Psoas muscle (tissue), 7 donors: ENCODE measurements at regions not wholly inside any gene's neighbourhood (a gene's known extent, or its start where the extent isn't known, plus 50 kb on each side); places are given as distances from the start of the nearest gene placed in this dataset.
"Not testable (repeated sequence)": the region's sequence is repeated elsewhere in the genome, so short reads cannot be mapped to it uniquely, and the experiment has no call there.

Experiments used
- ATAC-seq, 4 donors: fragments of 200-7000 bp; cut with Tn5 transposase; one replicate each; pipeline ENCODE4 v1.9.1; 2020; ENCODE audit warnings: moderate library complexity in 3 of 4, mild to moderate bottlenecking in 2 of 4
- DNase-seq, 2 donors: peaks; one replicate each; pipeline ENCODE4 v3.0.0-alpha.2; 2020
- H3K27ac ChIP-seq: fragments of 200-600 bp; one replicate; pipeline ENCODE4 v1.8.0; 2022
- H3K27me3 ChIP-seq, 3 donors: fragments of 200-600 bp in 1 of 3; one replicate each; pipeline versions ENCODE4 v1.6.1 to v1.8.0; 2013 to 2022; ENCODE audit warnings: low read length in 2 of 3, mild to moderate bottlenecking in 2 of 3, moderate library complexity in 1 of 3; ENCODE audit not compliant: insufficient read depth in 3 of 3
- H3K36me3 ChIP-seq, 2 donors: fragments of 200-600 bp in 1 of 2; one replicate each; pipeline versions ENCODE4 v1.6.1 to v1.8.0; 2013 to 2022; ENCODE audit warnings: low read depth in 1 of 2, mild to moderate bottlenecking in 1 of 2, moderate library complexity in 1 of 2; ENCODE audit not compliant: insufficient read depth in 1 of 2
- H3K4me1 ChIP-seq: fragments of 200-600 bp; one replicate; pipeline ENCODE4 v1.8.0; 2022
- H3K4me3 ChIP-seq: fragments of 200-600 bp; one replicate; pipeline ENCODE4 v1.8.0; 2022; ENCODE audit warnings: mild to moderate bottlenecking
- H3K9me3 ChIP-seq: fragments of 200-600 bp; one replicate; pipeline ENCODE4 v1.8.0; 2022
- CTCF ChIP-seq: fragments of 200-600 bp; IDR thresholded peaks from one replicate; pipeline ENCODE4 v1.8.0; 2022; ENCODE audit warnings: antibody characterized with exemption
- WGBS, 3 donors: extraction: QIAGEN DNeasy Blood & Tissue Kit; methylation state at CpG; one replicate each; pipeline versions ENCODE4 v1.1.6 to v1.1.7; 2013; 5-methylcytosine and 5-hydroxymethylcytosine counted together
- intact Hi-C, 2 donors: fragments of 100-400 bp; cut with DNase I; formaldehyde crosslinking; loops; one replicate each; pipeline versions ENCODE4 v1.11.0 to v1.14.2; 2022
- donor health status: healthy with polysubstance abuse.
- donor health status: DM: no; HTN: no; CAD: no; lungs with moderate emphysema.
- donor health status: Bipolar disorder and iron deficiency.
- donor health status: healthy.
- donor health status: DM: yes; HTN: yes; CAD: no.
- donor health status: DM: no; HTN: no; CAD: no.
- donor health status: DM: yes; HTN: yes; CAD: no.

GRCh38 chr1:166489670-166490436 is 323.1 kb upstream of the FAM78B start:
- Histone ChIP-seq H3K27ac (peak overlapping the region; percentile 63), H3K27me3 (no peaks in the 10 kb centered on the region), H3K9me3 (no peaks in the 10 kb centered on the region), H3K36me3 (no peaks in the 10 kb centered on the region), H3K4me3 (peak overlapping the region; percentile 60), H3K4me1 (no peaks in the 10 kb centered on the region)
- 66 to 76% (median 71%) methylated on average over 17 of the region's 17 CpGs for WGBS, 3 donors
- no peak for TF ChIP-seq CTCF
- ATAC-seq: peak; percentile 39 to 73 (median 55)
- intact Hi-C loops: no loop called here
- DNase-seq: peak; percentile 16 to 34

DNA sequence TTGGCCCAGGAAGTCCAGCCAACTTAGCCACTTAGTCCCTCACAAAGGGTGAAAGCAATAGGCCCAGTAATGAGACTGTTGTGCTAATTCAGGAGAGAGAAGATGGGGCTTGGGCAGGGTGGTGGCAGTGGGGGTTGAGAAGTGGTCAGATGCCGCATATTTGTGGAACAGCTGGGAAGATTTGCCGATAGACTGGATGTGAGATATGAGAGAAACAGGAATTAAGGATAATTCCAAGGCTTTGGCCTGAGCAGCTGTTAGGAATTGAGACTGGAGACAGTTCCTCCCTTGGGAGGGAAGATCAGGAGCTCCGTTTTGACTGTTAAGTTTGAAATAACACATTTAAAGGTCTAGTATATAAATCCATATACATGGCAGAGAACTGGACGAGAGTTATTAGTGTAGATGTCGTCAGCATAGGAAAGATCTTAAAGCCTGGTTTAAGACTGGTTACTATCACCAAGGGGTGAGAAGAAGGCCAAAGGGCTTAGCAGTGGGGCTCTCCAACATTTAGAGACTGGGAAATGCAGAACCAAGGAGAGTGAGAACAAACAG is 323.7 kb upstream of the FAM78B start:
- WGBS, 3 donors: 19 to 27% (median 23%) methylated on average over 5 of the region's 5 CpGs
- ATAC-seq (peak in 1 of 4 donors; percentile 28), DNase-seq (no peak)
- Histone ChIP-seq H3K27ac (no peak overlapping the region), H3K36me3 (no peaks in the 10 kb centered on the region), H3K27me3 (no peaks in the 10 kb centered on the region), H3K4me1 (no peaks in the 10 kb centered on the region), H3K9me3 (no peaks in the 10 kb centered on the region), H3K4me3 (peak overlapping the region; percentile 60)
- TF ChIP-seq CTCF: no peak
- intact Hi-C loops: no loop called here

DNA sequence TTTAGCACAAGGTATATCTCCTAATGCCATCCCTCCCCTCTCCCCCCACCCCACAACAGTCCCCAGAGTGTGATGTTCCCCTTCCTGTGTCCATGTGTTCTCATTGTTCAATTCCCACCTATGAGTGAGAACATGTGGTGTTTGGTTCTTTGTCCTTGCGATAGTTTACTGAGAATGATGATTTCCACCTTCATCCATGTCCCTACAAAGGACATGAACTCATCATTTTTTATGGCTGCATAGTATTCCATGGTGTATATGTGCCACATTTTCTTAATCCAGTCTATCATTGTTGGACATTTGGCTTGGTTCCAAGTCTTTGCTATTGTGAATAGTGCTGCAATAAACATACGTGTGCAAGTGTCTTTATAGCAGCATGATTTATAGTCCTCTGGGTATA is 327.0 kb upstream of the FAM78B start:
- WGBS, 3 donors: 71 to 88% (median 71%) methylated on average over 2 of the region's 2 CpGs

GRCh38 chr1:166507347-166507746 is 331.9 kb upstream of the POGK start:
- ATAC-seq (no peak), DNase-seq (no peak)
- Histone ChIP-seq H3K4me3 (no peak overlapping the region), H3K27ac (no peak overlapping the region), H3K36me3 (no peaks in the 10 kb centered on the region), H3K4me1 (no peaks in the 10 kb centered on the region), H3K9me3 (no peaks in the 10 kb centered on the region), H3K27me3 (no peaks in the 10 kb centered on the region)
- no peak for TF ChIP-seq CTCF
- intact Hi-C loops: no loop called here

More for the DNA sequence above, 327.0 kb upstream of the FAM78B start:
- H3K27ac ChIP-seq, H3K27me3 ChIP-seq, DNase-seq, H3K4me3 ChIP-seq, H3K9me3 ChIP-seq, H3K4me1 ChIP-seq, intact Hi-C loops, ATAC-seq, H3K36me3 ChIP-seq: not testable (repeated sequence)

- no peak for DNase-seq
- no peak overlapping the region for H3K4me3 ChIP-seq
Observed at GRCh38 chr1:166511761-166512160, 327.5 kb upstream of the POGK start.

More at GRCh38 chr1:166511761-166512160, 327.5 kb upstream of the POGK start:
- Histone ChIP-seq H3K27ac (no peak overlapping the region), H3K4me1 (no peaks in the 10 kb centered on the region), H3K36me3 (no peaks in the 10 kb centered on the region), H3K9me3 (no peaks in the 10 kb centered on the region), H3K27me3 (no peaks in the 10 kb centered on the region)
- no peak for TF ChIP-seq CTCF
- WGBS, 3 donors: 60 to 69% (median 65%) methylated on average over 2 of the region's 2 CpGs
- intact Hi-C loops: no loop called here
- no peak for ATAC-seq
